DMS114 treated with DMSO at 0.1 percent for 48 hours (cell line): ENCODE measurements at regions not wholly inside any gene's neighbourhood (a gene's known extent, or its start where the extent isn't known, plus 50 kb on each side); places are given as distances from the start of the nearest gene placed in this dataset.

Experiments
- DNase-seq: peaks from one replicate; lab custom pipeline; 2025; ENCODE audit not compliant: unreplicated experiment; lab: John Stamatoyannopoulos, UW

DNA sequence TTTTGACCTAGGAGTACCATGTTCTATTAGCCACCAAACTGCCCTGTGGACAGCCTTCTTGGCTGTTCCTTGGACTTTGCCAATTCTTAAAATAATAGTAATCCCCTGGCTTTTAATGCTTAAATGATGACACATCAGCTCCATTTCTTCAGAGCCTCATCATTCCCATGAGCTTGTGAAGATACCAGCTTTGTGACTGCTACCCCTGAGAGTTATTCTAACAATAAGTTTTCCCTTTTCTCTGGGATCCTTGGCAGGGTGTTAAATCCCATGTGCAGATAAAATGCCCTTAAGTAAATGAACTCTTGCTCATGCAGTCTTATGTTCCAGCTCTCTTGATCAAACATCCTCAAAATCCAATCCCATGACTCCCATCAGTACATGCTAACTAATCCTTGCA is 415.3 kb downstream of the CETN3 start:
- DNase-seq, result no peak

DNA sequence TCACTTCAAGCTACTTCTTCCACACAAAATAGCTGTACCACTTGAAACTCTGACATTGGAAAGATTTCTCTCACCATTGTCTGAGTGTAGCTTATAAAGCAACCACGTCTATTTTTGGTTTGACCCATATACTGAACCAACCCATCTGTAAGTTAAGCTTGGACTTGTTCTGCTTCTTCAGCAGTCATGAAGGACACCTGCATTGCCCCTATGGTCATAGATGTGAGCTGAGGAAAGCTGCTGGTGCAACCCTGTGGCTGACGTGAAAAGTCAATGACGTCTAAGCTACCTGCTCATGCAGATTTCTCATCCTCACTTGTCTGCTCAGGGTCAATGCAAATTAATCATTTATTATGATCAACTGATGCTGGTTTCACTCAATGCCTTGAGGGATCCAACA is 417.4 kb downstream of the CETN3 start:
- DNase-seq, result no peak

DNA sequence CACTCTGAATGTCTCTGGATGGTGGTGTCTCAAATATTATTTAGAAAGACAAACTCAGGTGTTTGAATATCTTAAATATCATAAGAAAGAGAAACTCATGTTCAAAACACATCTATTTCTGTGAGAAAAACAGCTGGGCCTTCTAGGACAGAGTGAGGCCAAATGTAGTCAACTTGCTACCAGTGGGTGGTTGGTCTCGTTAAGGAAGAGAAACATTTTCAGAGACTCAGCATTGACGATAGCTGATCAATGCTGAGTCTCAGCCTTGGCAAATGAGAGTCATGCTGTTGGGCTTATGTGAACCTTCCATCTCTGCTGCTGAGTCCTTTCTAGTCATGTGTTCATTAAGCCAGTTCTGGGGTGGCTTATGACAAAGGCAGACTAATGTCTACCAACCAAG is 418.0 kb downstream of the CETN3 start:
- no peak for DNase-seq

DNA sequence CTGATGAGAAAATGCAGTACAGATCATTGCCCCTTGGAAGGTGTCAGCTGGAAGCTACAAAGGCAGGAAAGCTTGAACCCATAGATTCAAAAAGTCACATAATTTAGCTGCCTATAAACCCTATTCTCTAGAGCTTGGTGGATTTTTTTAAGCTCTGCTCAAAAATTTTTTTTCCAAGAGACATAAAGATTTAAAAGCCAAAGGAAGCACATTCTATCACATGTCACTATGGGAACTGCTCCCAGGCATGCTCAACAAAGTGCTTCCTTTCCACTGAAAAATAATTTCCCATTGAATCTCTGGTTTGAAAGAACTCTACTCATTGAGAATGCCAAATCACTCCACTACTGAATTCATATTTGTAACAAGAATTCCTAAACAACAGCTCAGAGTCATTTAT is 419.8 kb downstream of the CETN3 start:
- DNase-seq, result no peak

DNA sequence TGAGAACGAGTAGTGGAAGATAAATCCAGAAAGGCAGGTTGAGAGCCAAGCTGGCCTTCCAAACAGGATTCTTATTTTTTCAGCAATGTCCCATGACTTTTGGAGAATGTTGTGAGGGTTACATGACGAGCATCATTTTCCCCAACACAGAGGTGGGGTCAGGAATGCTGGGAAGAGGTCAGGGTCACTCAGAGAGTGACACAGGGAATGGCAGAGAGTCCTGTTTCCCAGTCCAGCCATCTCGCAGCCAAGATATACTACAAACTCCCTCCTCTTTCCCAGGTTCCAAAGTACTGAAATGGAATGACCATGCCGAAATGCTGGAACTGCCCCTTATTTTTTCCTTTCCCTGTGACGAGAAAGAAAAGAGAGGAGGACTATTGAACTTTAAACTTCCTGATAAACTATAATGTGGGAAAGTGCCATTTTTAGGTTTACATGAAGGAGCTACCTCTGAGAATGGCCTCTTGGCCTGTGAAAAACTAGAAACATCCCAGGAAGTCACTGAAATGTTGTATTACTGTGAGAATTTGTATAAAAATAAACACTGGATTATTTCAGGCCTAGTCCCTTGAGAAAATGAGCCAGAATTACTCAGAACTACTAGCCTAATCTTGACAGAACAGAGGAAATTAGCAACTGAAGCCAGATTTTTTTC is 420.4 kb downstream of the CETN3 start:
- DNase-seq, result no peak

DNA sequence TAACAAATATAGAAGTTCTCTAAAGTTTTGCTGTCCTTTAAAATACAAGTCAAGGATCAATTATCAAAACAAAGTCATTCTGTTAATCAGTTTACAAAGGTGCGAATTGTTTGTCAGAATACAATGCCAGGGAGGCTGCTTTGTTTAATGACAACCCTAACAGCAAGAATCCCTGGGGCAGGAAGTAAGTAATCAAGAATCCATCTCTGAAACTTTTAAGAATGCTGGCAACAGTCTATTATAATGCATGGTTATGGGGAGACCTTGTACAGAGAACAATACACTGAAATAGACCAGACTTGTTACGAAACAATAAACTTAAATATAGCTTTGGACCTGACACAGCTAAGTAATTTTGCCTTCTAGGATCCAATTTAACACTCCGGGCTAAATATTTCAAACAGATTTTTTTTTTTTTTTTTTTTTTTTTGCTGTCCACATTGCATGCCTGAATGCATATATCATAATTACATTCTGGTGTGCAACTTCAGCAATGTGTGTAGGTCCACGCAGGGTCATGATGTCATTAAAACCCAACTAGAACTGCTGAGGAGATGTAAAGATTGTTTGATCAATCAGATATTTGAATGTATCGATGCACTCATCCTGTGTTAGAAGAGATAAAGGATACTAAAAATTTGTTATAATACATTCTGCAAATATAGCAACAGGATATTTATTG is 421.3 kb downstream of the CETN3 start:
- no peak for DNase-seq

DNA sequence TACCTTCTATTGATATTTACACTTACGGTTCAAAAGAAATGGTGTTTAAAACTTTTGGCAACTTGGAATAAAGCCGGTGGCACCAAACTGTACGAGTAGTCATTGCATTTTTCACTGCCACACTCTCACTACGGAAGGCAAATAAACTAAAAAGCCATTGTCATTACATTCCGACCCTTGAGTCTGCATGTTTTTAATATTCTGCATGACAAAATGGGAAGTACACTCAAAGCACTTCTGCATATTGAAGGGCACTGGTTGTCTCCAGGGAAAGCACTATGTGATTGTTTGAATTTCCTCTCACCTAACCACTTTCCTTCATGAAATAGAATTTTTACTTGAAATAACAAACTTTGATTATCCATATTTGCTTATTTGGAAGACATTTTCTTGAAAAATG is 426.3 kb downstream of the CETN3 start:
- no peak for DNase-seq

DNA sequence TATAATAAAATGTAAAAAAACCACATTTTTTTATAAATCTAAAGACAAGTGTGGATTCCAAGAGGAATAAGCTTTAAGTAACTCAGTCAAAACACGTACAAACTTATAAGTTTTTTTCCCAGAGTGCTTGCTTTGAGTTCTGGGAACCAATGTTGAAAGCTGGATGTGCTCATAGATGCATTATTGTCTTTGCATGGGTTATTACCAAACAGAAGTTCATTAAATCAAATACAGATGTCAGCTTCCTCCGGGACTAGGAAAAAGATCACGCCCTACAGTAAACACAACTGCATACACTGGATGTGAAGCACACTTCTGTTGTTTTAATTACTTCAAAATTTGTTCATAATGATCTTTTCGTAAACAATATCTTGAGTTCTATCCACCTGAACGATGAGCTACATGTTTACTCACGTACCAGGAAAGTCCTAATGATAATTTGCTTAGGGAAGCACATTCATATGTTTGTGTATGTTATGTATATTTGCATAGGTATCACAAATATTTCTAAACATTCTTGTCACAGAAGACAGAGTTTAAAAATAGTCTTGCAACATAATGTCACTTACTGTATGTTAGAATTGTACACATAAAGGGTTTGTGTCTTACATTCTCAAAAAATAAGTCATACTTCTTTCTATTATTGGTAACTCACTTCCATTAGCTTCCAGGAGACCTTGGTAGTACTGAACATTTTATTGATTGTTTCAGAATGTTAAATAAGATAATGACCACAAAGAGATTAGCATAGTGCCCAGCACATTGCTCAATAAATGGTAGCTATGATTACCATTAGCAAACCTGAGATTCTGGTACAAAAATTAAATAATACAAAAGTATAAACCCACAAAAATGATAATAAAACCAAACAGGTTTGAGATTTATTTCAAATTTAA is 427.4 kb downstream of the CETN3 start:
- no peak for DNase-seq

DNA sequence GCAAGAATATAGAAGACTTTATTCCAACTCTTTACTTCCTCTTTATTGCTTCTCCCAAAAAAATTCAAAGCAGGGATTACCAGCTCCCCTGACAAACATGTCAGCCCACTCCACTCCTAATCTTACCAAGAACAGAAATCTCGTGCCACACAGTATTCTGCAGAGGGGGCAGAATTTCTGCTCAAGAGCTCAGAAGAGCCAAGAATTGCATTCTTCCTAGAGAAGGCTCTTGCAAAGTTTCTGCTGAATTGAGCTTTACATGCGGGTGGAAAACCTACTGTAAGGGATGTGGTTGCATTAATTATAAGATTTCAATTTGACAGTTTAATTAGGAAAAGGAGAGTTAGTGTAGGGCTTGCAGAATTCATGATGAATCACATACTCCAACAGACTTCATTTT is 428.5 kb downstream of the CETN3 start:
- DNase-seq, result no peak

DNA sequence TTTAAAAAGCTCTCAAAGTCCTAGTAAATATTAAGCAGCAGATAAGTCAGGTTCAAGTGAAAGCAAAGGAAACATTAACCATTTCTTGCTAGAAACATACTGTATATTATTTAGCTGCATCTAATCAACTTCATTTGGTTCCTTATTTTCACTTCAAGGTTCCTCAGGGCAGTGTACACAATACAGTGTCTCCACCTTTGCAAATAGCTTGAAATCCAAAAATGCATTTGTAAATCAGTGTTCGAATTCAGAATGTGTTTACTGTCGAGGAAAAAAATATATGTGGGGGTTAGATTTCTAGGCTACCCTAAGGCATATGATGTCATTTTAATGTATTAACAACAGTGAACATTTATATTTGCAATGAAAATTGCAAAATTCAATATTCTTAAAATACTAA is 436.0 kb downstream of the CETN3 start:
- no peak for DNase-seq

DNA sequence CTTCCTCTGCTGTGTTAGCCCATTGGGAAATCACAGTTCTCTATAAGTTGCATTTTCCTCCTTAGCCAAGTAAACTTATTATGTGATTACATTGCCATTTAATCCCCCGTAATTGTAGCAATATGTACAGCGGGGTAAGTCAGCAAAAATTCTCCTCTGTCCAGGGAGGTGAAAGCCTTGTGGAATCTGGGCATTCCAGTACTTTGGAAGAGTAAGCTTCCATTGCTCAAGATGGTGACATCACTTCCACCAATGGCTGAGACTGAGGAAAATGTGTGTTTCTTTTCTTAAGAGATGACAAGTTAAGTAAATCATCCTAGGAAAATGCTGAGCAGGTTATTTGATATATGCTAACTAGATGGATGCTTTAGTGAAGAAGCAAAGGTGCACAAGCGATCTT is 436.7 kb downstream of the CETN3 start:
- DNase-seq, result no peak

DNA sequence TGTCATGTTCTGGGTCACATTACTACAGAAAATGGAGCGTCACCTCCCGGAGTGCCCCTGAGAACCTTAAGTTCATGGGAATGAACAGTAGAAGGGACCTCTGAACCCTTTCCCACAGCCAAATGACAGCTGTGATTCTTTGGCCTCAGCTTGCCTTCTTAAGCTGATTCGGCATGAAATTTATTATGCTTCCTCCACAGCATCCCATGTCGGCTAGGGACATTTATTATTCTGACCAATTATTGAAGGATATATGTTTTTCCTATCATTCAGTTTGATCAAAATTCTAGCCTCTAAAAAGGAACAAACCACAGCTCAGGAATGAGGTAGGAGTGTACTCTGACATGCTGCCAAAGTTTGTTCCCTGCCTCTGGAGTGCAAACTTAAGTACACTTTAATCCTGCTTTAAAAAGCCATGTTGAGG is 440.6 kb downstream of the CETN3 start:
- no peak for DNase-seq

DNA sequence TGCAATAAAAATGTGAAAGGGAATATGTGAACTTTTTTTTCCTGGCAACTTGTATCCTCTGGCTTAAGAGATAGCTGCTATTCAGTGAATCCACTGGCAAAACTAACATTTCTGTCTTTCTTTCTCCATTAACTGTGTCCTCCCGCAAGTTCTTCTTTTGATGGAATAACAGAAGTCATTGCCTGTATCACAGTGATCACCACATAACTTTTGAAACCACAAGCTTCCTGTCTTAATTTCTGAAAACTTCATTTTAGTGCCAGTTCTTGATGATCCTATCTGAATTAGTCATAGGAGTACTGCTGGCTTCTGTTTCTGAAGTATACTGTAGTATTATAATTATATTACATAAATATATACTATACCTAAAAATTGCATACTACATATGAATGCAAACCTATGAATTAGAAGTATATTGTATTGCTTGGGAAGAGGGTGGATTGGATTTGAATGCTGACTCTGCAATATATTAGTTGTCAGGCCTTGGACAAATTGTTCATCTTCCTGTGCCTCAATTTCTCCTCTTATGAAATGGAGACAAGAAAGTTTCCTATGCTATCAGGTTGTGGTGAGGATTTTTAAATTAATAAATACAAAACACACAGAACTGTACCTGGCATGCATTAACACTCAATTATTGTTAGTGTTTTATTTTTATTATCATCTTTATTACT is 441.6 kb downstream of the CETN3 start:
- DNase-seq, result no peak

DNA sequence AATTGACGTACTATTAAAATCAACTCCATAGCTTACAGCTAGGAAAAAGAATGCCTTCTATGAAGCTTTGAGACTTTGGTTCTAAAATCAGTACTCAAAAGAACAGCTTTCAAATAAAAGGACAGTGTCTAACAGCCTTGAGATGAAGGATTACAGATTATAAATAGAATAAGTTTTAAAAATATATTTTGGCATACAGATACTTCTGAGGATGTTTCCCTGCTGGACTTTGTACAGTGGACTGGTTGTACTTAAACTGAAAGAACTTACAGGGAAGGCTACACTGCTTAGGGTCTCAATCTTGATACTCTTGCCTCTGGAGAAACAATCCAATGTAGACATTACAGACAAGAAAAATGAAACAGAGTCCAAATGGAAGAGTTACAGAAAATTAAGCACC is 452.7 kb downstream of the CETN3 start:
- DNase-seq, result no peak

DNA sequence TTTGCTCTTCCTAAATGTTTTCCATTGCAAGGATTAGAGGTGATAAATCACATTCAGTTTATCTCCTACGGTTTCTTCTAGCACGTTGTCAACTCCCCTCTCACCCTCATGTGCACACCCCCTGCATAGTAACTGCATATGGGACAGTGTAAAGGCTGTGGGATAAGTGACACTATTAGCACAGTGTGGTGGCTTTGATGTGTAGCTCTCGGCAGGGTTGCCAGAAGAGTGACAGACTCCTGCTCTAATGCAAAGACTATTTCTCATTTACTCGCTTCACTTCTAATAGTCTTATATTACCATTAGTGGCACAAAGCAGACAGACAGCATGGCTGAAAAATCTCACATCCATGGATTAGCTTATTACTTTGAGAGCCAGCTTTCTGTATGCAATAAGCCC is 454.6 kb downstream of the CETN3 start:
- no peak for DNase-seq

DNA sequence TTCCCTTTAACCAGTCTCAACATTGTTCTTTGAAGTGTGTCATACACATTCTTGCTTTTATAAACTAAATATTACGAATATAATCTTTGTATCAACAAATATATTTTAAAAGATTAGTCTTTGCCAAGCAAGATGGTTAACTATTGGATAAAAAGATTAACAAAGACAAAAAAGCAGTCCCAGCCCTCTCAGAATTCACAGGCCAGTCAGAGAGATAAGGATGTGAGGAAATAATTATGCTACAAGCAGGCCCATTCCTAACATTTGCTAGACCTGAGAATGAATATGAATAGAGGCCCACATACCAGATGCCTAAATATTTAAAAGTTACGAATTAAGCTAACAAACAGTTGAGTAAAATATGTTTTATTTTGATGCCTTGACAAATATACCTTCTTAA is 457.7 kb downstream of the CETN3 start:
- no peak for DNase-seq

DNA sequence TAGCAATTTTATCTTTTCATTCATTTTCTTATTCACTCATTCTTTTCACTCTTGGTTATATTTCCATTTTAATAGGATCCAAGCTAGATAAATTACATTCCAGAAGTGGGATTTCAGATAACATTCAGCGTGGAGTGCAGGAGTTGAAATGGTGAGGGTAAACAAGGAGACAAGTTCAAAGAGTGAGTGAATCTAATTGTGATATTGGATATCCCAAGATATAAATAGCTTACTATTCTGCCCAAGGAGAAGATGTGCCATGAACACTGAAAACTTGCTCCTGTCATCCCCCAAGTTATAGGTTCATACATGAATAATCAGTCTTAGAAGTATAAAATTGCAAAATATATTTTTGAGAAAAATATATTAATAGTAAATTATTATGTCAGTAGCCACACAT is 459.3 kb downstream of the CETN3 start:
- no peak for DNase-seq

DNA sequence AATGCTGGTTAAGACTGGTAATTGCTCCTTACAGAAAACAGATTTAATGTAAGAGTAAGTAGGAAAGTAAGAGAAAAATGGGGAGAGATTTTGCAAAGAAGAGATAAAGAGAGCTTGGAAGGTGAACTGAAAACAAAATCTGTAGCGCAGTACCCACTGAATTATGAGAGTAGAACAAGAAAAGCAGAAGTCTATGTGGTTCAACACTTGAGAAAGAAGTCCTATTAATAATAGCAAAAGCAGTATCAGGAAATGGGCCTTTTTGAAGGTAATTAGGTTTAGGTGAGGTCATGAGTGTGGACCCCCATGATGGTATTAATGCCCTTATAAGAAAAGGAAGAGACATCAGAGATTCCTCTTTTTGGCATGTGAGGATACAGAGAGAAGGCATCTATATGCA is 460.6 kb downstream of the CETN3 start:
- DNase-seq, result no peak

DNA sequence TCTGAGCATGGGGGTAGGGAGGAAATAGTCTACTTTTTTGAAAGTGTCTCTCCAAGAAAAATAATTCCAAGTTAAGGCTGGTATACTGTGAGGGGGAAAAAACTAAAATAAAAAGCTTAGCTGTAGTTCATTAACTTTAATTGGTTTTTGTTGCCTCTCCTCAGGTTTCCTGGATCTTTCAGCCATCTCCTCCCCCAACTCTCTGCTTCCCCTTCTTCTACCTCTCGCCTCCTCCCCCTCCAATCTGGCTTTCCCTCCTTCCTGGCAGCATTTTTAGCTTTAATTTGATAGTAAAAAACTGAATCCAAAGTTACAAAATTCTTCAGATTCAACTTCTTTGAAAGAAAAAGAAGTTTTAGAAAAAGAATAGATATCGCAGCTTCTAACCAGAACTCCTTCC is 462.6 kb downstream of the CETN3 start:
- no peak for DNase-seq

DNA sequence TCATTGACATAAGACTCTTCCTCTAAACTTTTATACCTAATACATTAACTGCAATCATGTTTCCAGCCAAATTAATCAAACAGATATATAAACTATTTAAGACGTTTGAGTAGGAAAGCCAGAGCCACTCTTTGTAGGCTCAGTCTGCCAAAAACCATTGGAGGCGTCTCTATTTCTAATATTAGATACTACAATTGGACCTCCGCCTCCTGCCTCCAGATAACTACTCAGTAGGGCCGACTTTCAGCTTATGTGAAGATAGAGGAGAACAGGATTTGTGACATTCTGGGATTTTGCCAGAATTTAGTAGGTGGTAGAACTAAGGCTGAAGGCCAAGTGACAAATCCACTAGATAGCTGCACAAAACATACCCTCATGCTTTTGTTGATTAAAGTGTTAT is 463.0 kb downstream of the CETN3 start:
- no peak for DNase-seq

DNA sequence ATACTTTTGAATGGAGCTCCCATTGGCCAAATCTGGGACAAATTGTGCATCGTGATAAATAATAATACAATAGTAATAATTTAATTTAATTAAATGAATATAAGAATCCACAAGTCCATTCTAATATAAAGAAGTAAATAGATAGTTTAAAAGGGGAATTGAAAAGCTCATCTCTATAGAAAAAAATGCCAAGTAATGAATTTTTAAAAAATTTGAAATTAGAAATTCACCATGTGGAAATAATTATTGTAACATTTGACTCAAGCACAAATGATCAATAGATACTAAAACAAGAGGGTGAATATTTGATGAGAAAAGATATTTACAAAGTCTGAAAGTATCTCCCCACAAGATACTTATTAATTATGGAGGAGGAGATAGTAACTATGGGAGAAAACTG is 467.4 kb downstream of the CETN3 start:
- DNase-seq, result no peak

DNA sequence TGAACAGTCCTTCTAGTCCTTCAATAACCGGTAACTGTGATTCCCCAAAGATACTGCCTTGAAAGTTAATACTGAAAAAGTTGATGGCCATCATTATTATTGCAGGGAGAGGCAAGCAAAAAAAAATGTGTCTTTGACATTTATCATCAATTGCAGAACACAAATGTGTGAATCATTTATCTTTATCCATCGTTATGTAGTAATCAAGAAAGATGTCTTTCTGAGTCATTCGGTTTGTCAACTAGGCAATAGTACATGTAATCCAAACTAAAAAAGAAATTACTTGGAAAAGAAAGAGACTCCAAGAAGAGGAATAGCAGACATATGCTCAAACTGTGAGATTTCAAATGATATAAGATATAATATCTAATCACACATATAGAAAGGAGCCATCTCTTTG is 473.0 kb downstream of the CETN3 start:
- no peak for DNase-seq
